Endodermal cell (in vitro differentiated cells): ENCODE measurements at regions not wholly inside any gene's neighbourhood (a gene's known extent, or its start where the extent isn't known, plus 50 kb on each side); places are given as distances from the start of the nearest gene placed in this dataset.

Experiments used
- DNase-seq: peaks from one replicate; pipeline ENCODE4 v3.0.0-alpha.2; 2017
- H3K27ac ChIP-seq: 2 replicates; pipeline ENCODE4 v1.5.1; 2013; ENCODE audit warnings: mild to moderate bottlenecking, low read depth, low read length, moderate library complexity
- H3K27me3 ChIP-seq: 2 replicates; pipeline ENCODE4 v1.6.1; 2013; ENCODE audit warnings: mild to moderate bottlenecking, low read length, moderate library complexity; ENCODE audit not compliant: insufficient read depth, control insufficient read depth, poor library complexity, severe bottlenecking
- H3K36me3 ChIP-seq: 2 replicates; pipeline ENCODE4 v1.7.0; 2013; ENCODE audit warnings: mild to moderate bottlenecking, low read length, moderate library complexity; ENCODE audit not compliant: control insufficient read depth, insufficient read depth
- H3K4me1 ChIP-seq: one replicate; pipeline ENCODE4 v1.7.0; 2013; ENCODE audit warnings: low read length; ENCODE audit not compliant: control insufficient read depth, insufficient read depth
- H3K4me3 ChIP-seq: 2 replicates; pipeline ENCODE4 v1.5.1; 2013; ENCODE audit warnings: mild to moderate bottlenecking, low read length, moderate library complexity
- H3K9ac ChIP-seq: 2 replicates; pipeline ENCODE4 v1.6.1; 2013; ENCODE audit warnings: mild to moderate bottlenecking, low read length, moderate library complexity; ENCODE audit not compliant: poor library complexity, severe bottlenecking; ENCODE audit errors: extremely low read depth
- H3K9me3 ChIP-seq: 2 replicates; pipeline ENCODE4 v1.6.1; 2013; ENCODE audit warnings: mild to moderate bottlenecking, low read length, moderate library complexity; ENCODE audit not compliant: control insufficient read depth
- H3K27ac Mint-ChIP-seq: 2 replicates; pipeline ENCODE4 v1.8.0; 2020; ENCODE audit warnings: mixed read lengths
- H3K27me3 Mint-ChIP-seq: 2 replicates; pipeline ENCODE4 v1.8.0; 2021; ENCODE audit warnings: mild to moderate bottlenecking, mixed read lengths; ENCODE audit not compliant: insufficient read depth
- H3K36me3 Mint-ChIP-seq: 2 replicates; pipeline ENCODE4 v1.8.0; 2020; ENCODE audit warnings: low read depth, mixed read lengths
- H3K4me1 Mint-ChIP-seq: 2 replicates; pipeline ENCODE4 v1.8.0; 2020; ENCODE audit warnings: mixed read lengths
- H3K4me3 Mint-ChIP-seq: 2 replicates; pipeline ENCODE4 v1.8.0; 2020; ENCODE audit warnings: mild to moderate bottlenecking, moderate library complexity, mixed read lengths
- H3K9me3 Mint-ChIP-seq: 2 replicates; pipeline ENCODE4 v1.8.0; 2020; ENCODE audit warnings: mild to moderate bottlenecking, mixed read lengths
- CTCF ChIP-seq: fragments of 200-600 bp; sonication (generic); conservative IDR thresholded peaks from 2 replicates; pipeline ENCODE4 v1.5.0; 2021; ENCODE audit warnings: antibody characterized with exemption, mild to moderate bottlenecking
- WGBS, 2 experiments: methylation state at CpG; one replicate each; pipeline versions ENCODE4 v1.1.5 to v1.1.7; 2013; ENCODE audit warnings: missing lambda C conversion rate in 2 of 2, mixed read lengths in 1 of 2; ENCODE audit not compliant: insufficient coverage in 1 of 2, insufficient read length in 1 of 2; 5-methylcytosine and 5-hydroxymethylcytosine counted together

- no peaks in the 10 kb centered on the region for H3K36me3 Mint-ChIP-seq
- H3K9ac ChIP-seq, result no peak overlapping the region
- no peaks in the 10 kb centered on the region for H3K9me3 ChIP-seq
- no peaks in the 10 kb centered on the region for H3K27me3 ChIP-seq
- no peak for DNase-seq
- no peak overlapping the region for H3K27ac ChIP-seq
- 92 to 100% methylated on average over 1 of the region's 1 CpG for WGBS, 2 experiments
- H3K4me1 ChIP-seq, result no peaks in the 10 kb centered on the region
- H3K27ac Mint-ChIP-seq, result no peak overlapping the region
- no peaks in the 10 kb centered on the region for H3K36me3 ChIP-seq
- H3K27me3 Mint-ChIP-seq, result no peaks in the 10 kb centered on the region
- H3K4me3 Mint-ChIP-seq, result no peak overlapping the region
- no peaks in the 10 kb centered on the region for H3K4me1 Mint-ChIP-seq
- peaks cover 2% of the 10 kb centered on the region for H3K9me3 Mint-ChIP-seq
- H3K4me3 ChIP-seq, result no peak overlapping the region
- TF ChIP-seq CTCF, result no peak
These were observed 340.0 kb upstream of the USP15 start for GRCh38 chr12:61920230-61920629.

DNA sequence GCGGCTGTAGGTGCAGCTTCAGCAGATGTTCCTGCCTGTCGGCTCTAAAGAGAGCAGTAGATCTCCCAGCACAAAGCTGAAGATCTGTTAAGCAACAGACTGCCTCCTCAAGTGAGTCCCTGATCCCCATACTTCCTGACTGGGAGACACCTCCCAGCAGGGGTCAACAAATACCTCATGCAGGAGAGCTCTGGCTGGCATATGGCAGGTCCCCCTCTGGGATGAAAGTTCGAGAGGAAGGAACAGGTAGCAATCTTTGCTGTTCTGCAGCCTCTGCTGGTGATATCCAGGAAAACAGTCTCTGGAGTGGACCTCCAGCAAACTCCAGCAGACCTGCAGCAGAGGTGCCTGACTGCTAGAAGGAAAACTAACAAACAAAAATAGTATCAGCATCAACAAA is 337.1 kb upstream of the USP15 start:
- no peaks in the 10 kb centered on the region for H3K9me3 ChIP-seq
- H3K4me3 ChIP-seq, result no peak overlapping the region
- no peaks in the 10 kb centered on the region for H3K27me3 ChIP-seq
- H3K4me1 ChIP-seq, result no peaks in the 10 kb centered on the region
- Mint-ChIP-seq H3K9me3 (peaks cover 8% of the 10 kb centered on the region), H3K27ac (no peak overlapping the region), H3K27me3 (no peaks in the 10 kb centered on the region), H3K4me3 (no peak overlapping the region), H3K4me1 (no peaks in the 10 kb centered on the region), H3K36me3 (no peaks in the 10 kb centered on the region)
- 84 to 92% methylated on average over 3 of the region's 3 CpGs for WGBS, 2 experiments
- DNase-seq, result peak; percentile 60
- TF ChIP-seq CTCF, result peak; percentile 52
- no peak overlapping the region for H3K27ac ChIP-seq
- H3K36me3 ChIP-seq, result no peaks in the 10 kb centered on the region
- H3K9ac ChIP-seq, result no peak overlapping the region

DNA sequence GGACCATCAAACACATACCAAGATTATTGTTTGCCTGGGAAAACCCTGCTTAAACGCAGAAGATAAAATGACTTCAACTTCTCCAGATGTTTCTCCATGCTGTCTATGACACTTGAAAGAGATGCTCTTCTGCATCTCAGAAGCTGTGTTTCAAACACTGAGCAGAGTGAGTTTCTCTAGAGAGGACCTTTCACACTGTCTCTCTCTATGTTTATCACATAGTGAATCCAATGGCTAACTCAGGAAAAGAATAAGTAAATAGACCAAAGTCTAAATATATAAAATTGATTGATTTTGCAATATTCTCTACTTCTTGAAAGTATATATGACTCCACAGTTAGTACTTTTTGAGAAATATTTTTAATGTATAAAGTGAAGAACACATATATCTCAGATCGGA is 325.6 kb upstream of the USP15 start:
- Histone ChIP-seq H3K27me3 (no peaks in the 10 kb centered on the region), H3K27ac (no peak overlapping the region), H3K36me3 (no peaks in the 10 kb centered on the region), H3K9ac (no peak overlapping the region), H3K9me3 (no peaks in the 10 kb centered on the region), H3K4me3 (no peak overlapping the region), H3K4me1 (no peaks in the 10 kb centered on the region)
- Mint-ChIP-seq H3K9me3 (peaks cover 5% of the 10 kb centered on the region), H3K4me3 (no peak overlapping the region), H3K27me3 (no peaks in the 10 kb centered on the region), H3K27ac (no peak overlapping the region), H3K36me3 (no peaks in the 10 kb centered on the region), H3K4me1 (peaks cover 6% of the 10 kb centered on the region)
- no peak for DNase-seq
- 90 to 94% methylated on average over 1 to 2 of the region's 2 CpGs for WGBS, 2 experiments
- no peak for TF ChIP-seq CTCF
